BLaER1 treated with 17β-estradiol and CSF1 and Interleukin-3, amounts not matched to agents 10 nM and 100 nM (cell line): ENCODE measurements at regions not wholly inside any gene's neighbourhood (a gene's known extent, or its start where the extent isn't known, plus 50 kb on each side); places are given as distances from the start of the nearest gene placed in this dataset.

Source experiments
- H3K27ac ChIP-seq, 11 experiments: shearing (Covaris generic); formaldehyde crosslinking; 2 replicates each; pipeline ENCODE4 v1.8.1; 2022
- H3K27me3 ChIP-seq, 11 experiments: shearing (Covaris generic); formaldehyde crosslinking; 2 replicates each; pipeline ENCODE4 v1.8.1; 2022
- H3K36me3 ChIP-seq, 11 experiments: shearing (Covaris generic); formaldehyde crosslinking; 2 replicates each; pipeline ENCODE4 v1.8.1; 2022
- H3K4me1 ChIP-seq, 10 experiments: shearing (Covaris generic); formaldehyde crosslinking; 2 replicates each; pipeline ENCODE4 v1.8.1; 2022
- H3K4me2 ChIP-seq, 11 experiments: shearing (Covaris generic); formaldehyde crosslinking; 2 replicates each; pipeline ENCODE4 v1.8.1; 2022
- H3K4me3 ChIP-seq, 10 experiments: shearing (Covaris generic); formaldehyde crosslinking; 2 replicates each; pipeline ENCODE4 v1.8.1; 2022
- H3K9ac ChIP-seq, 11 experiments: shearing (Covaris generic); formaldehyde crosslinking; 2 replicates each; pipeline ENCODE4 v1.8.1; 2022
- H3K9me3 ChIP-seq, 11 experiments: shearing (Covaris generic); formaldehyde crosslinking; replicated peaks in 1 of 11; 2 replicates each; pipeline ENCODE4 v1.8.1; 2022
- H4K20me1 ChIP-seq, 11 experiments: shearing (Covaris generic); formaldehyde crosslinking; 2 replicates each; pipeline ENCODE4 v1.8.1; 2022
- Cebpa-rat ChIP-seq, 11 experiments: shearing (Covaris generic); IDR thresholded peaks; 2 replicates each; pipeline ENCODE4 v1.8.1; 2022

DNA sequence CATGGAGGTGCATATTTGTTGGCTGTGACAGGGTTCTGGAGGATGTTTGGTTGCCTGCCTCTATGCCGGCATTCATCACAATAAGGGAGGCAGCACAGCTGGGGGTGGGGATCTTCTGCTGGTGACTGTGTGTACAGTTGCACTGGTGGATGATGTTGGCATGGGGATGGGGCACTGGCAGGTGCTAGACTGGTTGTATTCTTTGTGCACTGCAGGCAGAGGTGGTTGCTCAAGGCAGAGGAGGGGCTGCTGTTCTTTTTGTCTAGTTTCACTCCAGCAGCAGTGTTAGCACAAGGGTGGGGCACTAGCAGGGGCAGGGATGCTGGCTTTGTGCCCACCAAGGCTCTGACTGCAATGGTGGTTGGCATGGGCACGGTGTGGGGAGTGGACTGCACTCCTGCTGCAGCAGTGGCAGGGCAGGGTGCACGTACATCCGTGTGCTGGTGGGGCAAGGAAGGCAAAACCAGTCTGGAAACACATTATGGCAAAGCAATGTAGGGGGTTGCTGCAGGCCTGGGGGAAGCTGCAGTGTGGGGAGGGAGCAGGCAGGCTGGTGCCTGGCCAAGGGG lies 69.3 kb downstream of the ISOC1 start:
- Histone ChIP-seq H3K4me3 (no peak overlapping the region), H3K9me3 (peaks cover 16 to 28% (median 23%) of the 10 kb centered on the region in 11 experiments), H3K9ac (no peak overlapping the region), H3K27me3 (no peaks in the 10 kb centered on the region), H3K4me1 (peaks cover 0 to 8% (median 0%) of the 10 kb centered on the region in 10 experiments; a peak in 1 of 20 replicates), H4K20me1 (no peaks in the 10 kb centered on the region), H3K36me3 (no peaks in the 10 kb centered on the region), H3K4me2 (no peak overlapping the region), H3K27ac (no peak overlapping the region)
- TF ChIP-seq Cebpa-rat (IDR thresholded peaks at IDR 0.05): no peak

GRCh38 chr5:129170050-129170449 lies 75.5 kb downstream of the ISOC1 start:
- Histone ChIP-seq H3K9ac (no peak overlapping the region), H3K9me3 (no peaks in the 10 kb centered on the region), H3K4me2 (no peak overlapping the region), H3K4me1 (peaks cover 0 to 8% (median 0%) of the 10 kb centered on the region in 10 experiments; a peak in 1 of 20 replicates), H3K27me3 (no peaks in the 10 kb centered on the region), H3K4me3 (no peak overlapping the region), H3K27ac (no peak overlapping the region), H3K36me3 (no peaks in the 10 kb centered on the region), H4K20me1 (no peaks in the 10 kb centered on the region)
- no peak for TF ChIP-seq Cebpa-rat (IDR thresholded peaks at IDR 0.05)

DNA sequence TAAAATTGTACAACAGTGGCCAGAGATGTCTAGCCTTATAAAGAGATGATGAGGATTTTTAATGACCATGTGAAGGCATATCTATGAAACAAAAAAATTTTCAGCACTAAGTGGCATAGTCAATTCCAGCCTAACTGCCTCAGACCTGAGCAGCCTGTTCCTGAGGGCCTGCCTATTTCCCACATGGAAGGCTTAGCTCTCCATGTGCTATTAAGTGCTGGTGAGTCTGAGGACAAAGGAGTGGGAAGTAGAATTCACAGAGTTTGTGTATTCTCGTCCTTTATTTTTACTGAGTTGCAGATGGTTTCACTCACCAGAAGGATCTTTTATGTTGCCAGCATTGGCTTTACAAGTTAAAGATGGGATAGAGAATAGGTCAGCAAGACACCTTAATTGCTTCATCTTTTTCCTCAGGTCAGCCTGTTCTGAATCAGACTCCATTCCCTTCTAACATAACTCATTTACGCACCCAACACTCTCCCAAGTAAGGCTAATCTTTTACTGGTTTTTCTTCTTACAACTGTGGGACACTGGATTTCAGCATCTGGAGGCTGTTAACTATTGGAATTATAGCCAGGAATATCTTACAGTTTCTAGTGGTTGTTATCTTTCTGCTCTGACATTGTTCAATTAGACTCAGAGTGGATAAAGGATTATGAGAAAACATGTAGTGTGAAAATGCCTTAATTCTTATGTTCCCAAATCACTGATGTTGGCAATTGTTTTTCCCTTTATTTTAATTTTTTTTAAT lies 76.8 kb downstream of the ISOC1 start:
- TF ChIP-seq Cebpa-rat (IDR thresholded peaks at IDR 0.05): no peak
- Histone ChIP-seq H3K4me3 (no peak overlapping the region), H3K36me3 (no peaks in the 10 kb centered on the region), H4K20me1 (no peaks in the 10 kb centered on the region), H3K9me3 (no peaks in the 10 kb centered on the region), H3K27ac (no peak overlapping the region), H3K4me1 (peaks cover 0 to 8% (median 0%) of the 10 kb centered on the region in 10 experiments; a peak in 1 of 20 replicates), H3K27me3 (no peaks in the 10 kb centered on the region), H3K9ac (no peak overlapping the region), H3K4me2 (no peak overlapping the region)

GRCh38 chr5:129172580-129172979 lies 78.0 kb downstream of the ISOC1 start:
- no peaks in the 10 kb centered on the region for H3K9me3 ChIP-seq
- no peaks in the 10 kb centered on the region for H3K27me3 ChIP-seq
- H3K27ac ChIP-seq: no peak overlapping the region
- H3K9ac ChIP-seq: no peak overlapping the region
- no peak for TF ChIP-seq Cebpa-rat (IDR thresholded peaks at IDR 0.05)
- H3K36me3 ChIP-seq: no peaks in the 10 kb centered on the region
- H3K4me1 ChIP-seq: peaks cover 0 to 8% (median 0%) of the 10 kb centered on the region in 10 experiments; a peak in 1 of 20 replicates
- H3K4me2 ChIP-seq: no peak overlapping the region
- H3K4me3 ChIP-seq: no peak overlapping the region
- no peaks in the 10 kb centered on the region for H4K20me1 ChIP-seq

GRCh38 chr5:129173771-129174170 lies 79.2 kb downstream of the ISOC1 start:
- no peak overlapping the region for H3K4me2 ChIP-seq

GRCh38 chr5:129174480-129174879 lies 79.9 kb downstream of the ISOC1 start:
- H3K4me3 ChIP-seq: no peak overlapping the region
- H3K27me3 ChIP-seq: no peaks in the 10 kb centered on the region
- H3K27ac ChIP-seq: no peak overlapping the region
- no peaks in the 10 kb centered on the region for H3K36me3 ChIP-seq
- H3K9me3 ChIP-seq: no peaks in the 10 kb centered on the region
- 0 out of 20 replicates have a peak, but pooled peaks cover 0 to 5% (median 0%) of the 10 kb centered on the region in 10 experiments for H3K4me1 ChIP-seq
- H3K4me2 ChIP-seq: no peak overlapping the region
- H4K20me1 ChIP-seq: no peaks in the 10 kb centered on the region
- H3K9ac ChIP-seq: no peak overlapping the region
- no peak for TF ChIP-seq Cebpa-rat (IDR thresholded peaks at IDR 0.05)

More at GRCh38 chr5:129173771-129174170, 79.2 kb downstream of the ISOC1 start:
- Histone ChIP-seq H3K4me3 (no peak overlapping the region), H3K9me3 (no peaks in the 10 kb centered on the region), H4K20me1 (no peaks in the 10 kb centered on the region), H3K27me3 (no peaks in the 10 kb centered on the region), H3K36me3 (no peaks in the 10 kb centered on the region), H3K4me1 (0 out of 20 replicates have a peak, but pooled peaks cover 0 to 5% (median 0%) of the 10 kb centered on the region in 10 experiments), H3K9ac (no peak overlapping the region), H3K27ac (no peak overlapping the region)
- no peak for TF ChIP-seq Cebpa-rat (IDR thresholded peaks at IDR 0.05)

DNA sequence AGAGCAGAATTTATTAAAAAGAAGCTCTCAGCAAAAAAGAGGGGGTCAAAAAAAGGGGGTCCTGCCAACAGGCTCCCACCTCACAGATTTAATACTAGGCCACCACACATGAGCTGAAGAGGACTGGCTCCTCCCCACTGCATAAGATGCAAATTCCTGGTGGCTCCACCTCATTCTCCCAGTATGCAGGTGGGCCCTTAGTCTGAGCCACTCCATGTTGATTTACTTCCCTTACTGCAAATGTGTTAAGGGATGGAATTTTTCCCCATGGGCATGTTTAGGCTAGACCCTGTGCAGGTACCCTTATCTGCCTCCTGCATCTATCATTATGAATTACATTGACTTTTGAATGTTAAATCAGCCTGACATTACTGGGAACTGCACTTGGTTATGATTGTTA lies 82.9 kb downstream of the ISOC1 start:
- H3K9ac ChIP-seq: no peak overlapping the region
- no peak overlapping the region for H3K27ac ChIP-seq
- H4K20me1 ChIP-seq: no peaks in the 10 kb centered on the region
- H3K27me3 ChIP-seq: no peaks in the 10 kb centered on the region
- H3K36me3 ChIP-seq: no peaks in the 10 kb centered on the region
- H3K4me2 ChIP-seq: no peak overlapping the region
- H3K4me3 ChIP-seq: no peak overlapping the region
- no peak for TF ChIP-seq Cebpa-rat (IDR thresholded peaks at IDR 0.05)
- H3K9me3 ChIP-seq: no peaks in the 10 kb centered on the region; a peak in 1 of 22 replicates
- H3K4me1 ChIP-seq: 0 out of 20 replicates have a peak, but pooled peaks cover 0 to 5% (median 0%) of the 10 kb centered on the region in 10 experiments

GRCh38 chr5:129199308-129199707 lies 104.8 kb downstream of the ISOC1 start:
- Histone ChIP-seq H3K9ac (no peak overlapping the region), H3K27me3 (no peaks in the 10 kb centered on the region), H3K9me3 (no peaks in the 10 kb centered on the region), H3K36me3 (no peaks in the 10 kb centered on the region), H3K4me2 (no peak overlapping the region), H3K4me3 (no peak overlapping the region), H4K20me1 (no peaks in the 10 kb centered on the region), H3K4me1 (no peaks in the 10 kb centered on the region), H3K27ac (no peak overlapping the region)
- no peak for TF ChIP-seq Cebpa-rat (IDR thresholded peaks at IDR 0.05)

DNA sequence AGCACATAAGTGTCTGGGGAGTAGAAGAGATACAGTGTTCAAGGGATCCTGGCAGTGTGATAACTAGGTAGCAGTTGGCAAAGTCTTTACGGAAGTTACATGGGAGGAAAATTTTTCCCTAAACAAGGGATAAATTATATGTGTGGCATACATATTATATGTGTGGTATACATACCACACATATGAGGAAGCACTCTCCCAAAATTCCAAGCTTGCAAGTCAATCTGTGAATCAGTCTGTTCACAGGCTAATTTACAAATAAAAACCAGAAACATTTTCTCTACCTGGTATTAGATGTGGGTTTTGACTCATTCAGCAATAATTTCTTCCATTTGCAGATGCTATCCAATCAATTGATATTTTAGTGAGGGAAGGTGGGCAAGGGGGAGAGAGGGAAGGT lies 110.0 kb downstream of the ISOC1 start:
- Histone ChIP-seq H3K27me3 (no peaks in the 10 kb centered on the region), H3K9me3 (peaks cover 0 to 3% (median 0%) of the 10 kb centered on the region in 11 experiments; a peak in 1 of 22 replicates), H3K9ac (no peak overlapping the region), H4K20me1 (no peaks in the 10 kb centered on the region), H3K4me3 (no peak overlapping the region), H3K27ac (no peak overlapping the region), H3K4me2 (no peak overlapping the region), H3K36me3 (no peaks in the 10 kb centered on the region), H3K4me1 (no peaks in the 10 kb centered on the region)
- no peak for TF ChIP-seq Cebpa-rat (IDR thresholded peaks at IDR 0.05)
